ENCODE measurements at regions not wholly inside any gene's neighbourhood (a gene's known extent, or its start where the extent isn't known, plus 50 kb on each side); places are given as distances from the start of the nearest gene placed in this dataset.

GRCh38 chr7:12085516-12085915 lies 125.6 kb upstream of the TMEM106B start:
- DNase-seq: no peak

- no peak for DNase-seq
Observed at GRCh38 chr7:12089951-12090756, 120.9 kb upstream of the TMEM106B start.

DNA sequence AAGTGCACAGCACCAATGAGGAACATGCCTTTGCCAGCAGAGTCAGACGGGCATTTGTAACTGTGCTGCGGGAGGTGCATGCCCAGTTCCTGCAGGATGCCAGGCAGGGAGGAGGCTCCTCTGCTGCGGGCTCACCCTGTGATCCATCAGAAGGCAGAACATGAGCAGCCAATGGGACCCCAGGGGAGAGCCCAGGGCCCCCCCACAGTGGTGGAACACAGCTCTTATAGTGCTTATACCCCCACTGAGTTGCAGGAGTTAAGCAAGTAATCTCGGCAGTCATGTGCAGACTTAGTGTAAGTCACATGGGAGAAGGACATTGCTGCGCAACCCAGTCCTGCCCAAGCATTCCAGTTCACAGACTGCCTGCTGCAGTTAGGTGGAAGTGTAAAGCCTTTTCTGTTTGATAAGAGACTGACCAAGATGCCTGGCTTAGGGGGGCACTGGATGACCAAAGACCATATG lies 120.3 kb upstream of the TMEM106B start:
- no peak for DNase-seq

DNA sequence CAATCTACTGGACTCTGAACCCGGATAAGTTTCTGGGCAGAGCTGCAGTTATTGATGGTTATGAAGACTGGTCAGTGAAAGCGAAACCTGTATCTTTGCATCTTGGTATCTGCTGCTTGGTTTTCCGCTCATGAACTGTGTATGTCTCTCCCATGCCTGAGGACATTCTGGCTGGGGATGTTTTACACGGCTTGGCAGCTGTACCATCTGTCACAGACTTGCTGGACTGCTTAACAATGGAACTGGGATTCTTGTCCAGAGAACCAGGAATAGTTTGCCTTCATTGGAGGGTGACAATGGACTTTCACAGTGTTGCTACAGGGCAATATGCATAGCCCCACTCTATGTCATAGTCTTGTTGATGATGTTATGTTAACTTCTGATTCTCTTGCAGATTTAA lies 119.9 kb upstream of the TMEM106B start:
- no peak for DNase-seq

GRCh38 chr7:12092499-12093130 lies 118.5 kb upstream of the TMEM106B start:
- DNase-seq: no peak

DNA sequence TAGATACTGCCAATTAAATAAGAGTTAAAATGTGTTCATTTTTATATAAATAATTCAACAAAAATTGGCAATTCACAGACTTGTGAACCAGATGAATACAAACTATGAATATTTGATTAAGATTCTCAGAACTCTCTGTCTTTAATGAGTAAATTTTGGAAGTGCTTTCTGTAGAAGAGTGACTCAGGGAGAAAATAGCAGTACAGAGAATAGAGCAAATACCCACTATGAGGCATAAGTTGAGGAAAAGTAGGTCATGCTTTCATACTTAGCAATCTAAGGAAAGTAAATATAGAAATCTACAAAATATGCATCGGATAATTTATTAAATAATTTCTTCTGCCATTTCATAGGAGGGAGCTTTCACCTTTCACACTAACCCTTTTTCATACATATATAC lies 117.7 kb upstream of the TMEM106B start:
- no peak for DNase-seq

DNA sequence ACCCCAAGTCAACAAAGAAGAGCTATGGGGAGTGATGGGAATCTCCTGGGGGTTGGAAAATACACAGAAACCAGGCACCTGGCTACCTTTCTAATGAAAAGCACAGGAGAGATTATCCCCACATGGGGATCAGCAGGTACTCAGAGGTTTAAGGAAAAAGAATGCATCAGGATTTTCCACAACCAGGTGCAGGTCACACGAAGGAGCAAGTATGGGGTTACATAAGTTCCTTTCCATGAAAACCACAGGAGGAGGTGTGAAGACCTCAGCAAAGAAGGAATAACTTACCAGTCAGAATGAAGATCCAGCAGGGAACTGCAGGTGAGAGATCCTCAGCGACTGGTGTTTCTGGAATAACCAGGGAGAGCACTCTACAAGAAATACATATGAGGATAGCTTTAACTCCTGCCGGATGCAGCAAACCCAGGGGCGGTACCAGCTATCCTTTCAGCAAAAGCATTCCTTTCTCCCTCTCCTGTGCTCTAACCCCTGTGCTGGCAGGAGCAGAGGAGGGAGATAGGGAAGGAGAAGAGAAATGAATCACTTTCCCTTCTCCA lies 116.7 kb upstream of the TMEM106B start:
- no peak for DNase-seq

GRCh38 chr7:12102126-12102525 lies 109.0 kb upstream of the TMEM106B start:
- DNase-seq: no peak

DNA sequence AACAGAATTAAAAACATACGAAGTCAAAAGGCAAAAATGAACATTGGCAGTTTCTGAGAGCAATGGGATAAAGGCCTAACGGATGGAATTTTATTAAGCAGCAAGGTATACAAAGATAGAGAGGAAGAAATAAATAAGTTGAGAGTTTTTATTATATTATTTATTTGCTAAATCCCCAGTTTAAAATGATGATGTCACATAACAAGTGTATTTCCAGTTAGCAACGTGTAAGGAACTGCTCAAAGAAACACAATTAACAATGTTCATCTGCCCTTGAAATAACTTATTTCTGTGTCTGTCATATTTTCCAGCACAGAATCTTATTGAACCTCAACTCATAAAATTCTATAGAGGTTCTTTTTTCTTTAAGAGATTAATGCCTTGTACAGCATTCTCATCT lies 108.6 kb upstream of the TMEM106B start:
- DNase-seq: no peak

DNA sequence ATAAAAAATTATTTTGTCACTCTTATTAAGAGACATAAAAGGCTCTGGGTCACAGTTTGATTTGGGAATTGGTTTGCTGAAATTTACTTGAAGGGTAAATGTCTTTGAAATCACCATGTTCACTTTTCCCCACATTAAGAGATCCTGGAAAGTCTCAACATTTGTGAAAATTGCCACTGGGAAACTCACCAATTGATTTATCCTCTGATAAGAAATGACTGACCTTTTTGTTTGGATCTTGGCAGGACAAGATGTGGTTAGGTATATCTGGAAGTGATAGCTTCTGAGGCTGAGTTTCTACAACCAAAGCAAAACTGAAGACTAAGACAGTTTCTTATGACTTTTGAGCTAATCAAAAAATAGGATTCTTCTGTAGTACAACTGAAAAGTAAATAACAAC lies 107.1 kb upstream of the TMEM106B start:
- no peak for DNase-seq

DNA sequence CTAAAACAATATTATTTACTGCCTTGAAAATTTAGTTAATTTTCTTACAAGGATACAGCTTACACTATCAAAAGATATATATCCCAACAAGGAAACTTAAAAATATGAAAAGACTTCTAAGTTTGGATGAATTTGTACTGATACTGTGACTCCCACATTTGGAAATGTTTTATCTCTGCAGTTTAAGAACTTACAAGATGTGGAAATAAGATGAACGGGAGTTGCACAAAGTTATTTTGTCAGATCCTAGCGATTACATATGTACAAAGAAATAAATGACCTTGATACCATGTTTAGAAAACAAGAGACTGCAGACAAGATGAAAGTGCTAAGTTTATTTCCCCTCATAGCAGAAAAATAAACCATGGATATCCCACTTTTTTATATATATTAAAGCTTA lies 103.7 kb upstream of the TMEM106B start:
- no peak for DNase-seq

DNA sequence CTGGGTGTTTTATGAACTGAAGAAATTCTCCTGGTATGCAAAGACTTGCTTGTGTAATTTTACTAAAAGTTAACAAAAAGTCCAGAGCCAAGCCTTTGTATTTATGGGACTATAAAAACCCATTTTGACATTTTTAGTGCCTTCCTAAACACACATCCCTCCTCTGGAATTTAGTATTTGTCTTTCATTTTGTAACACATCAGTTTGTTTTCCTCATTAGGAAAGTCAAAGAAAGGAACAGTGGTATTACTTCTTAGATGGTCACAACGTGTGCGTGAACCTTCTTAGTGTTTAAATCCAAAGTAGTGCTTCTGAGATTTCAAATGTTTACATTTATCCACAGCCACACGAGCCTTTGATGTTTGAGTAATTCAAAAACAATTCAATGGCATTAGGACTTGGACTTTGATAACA lies 103.2 kb upstream of the TMEM106B start:
- no peak for DNase-seq

DNA sequence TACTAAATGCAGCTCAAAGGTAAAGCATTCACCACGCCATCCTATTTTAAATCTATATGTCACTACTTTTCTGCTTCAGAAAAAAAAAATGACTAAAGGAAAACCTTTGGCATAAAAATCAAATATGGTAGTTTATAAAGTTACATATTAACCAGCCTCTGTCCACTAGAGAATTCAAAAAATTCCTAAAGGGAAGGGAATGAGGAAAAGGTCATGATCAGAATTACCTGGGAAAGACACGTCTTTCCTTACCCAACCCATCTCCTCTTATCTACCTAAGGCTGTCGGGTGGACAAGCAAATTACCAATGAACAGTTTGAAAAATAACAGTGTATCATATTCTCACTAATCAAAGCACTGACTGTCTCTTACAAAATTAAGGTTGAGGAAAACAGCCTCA lies 100.7 kb upstream of the TMEM106B start:
- DNase-seq: no peak

GRCh38 chr7:12111422-12112405 lies 99.4 kb upstream of the TMEM106B start:
- peak in 2 of 5 donors; percentile 2 to 11 for DNase-seq

DNA sequence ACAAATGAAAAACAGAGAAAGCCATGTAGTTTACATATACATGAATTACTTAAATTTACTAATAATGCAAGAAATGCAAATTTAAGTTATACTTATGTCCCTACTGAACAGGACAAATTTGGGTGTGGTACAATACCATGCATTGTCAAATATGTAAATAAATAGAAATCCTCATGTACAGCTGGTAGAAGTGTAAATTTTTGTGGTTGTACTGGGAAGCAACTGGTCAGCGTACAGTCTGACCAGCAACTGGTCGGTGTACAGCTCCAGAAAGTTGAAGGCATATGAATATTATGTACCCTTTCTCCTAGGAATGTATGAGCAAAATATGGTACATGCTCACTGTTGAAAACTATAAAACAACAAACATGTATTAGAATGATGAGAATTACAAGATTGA lies 93.9 kb upstream of the TMEM106B start:
- no peak for DNase-seq

- DNase-seq: no peak
Observed at GRCh38 chr7:12119620-12120303, 91.3 kb upstream of the TMEM106B start.

- no peak for DNase-seq
Observed at GRCh38 chr7:12120632-12121031, 90.5 kb upstream of the TMEM106B start.

GRCh38 chr7:12123172-12123571 lies 87.9 kb upstream of the TMEM106B start:
- no peak for DNase-seq

DNA sequence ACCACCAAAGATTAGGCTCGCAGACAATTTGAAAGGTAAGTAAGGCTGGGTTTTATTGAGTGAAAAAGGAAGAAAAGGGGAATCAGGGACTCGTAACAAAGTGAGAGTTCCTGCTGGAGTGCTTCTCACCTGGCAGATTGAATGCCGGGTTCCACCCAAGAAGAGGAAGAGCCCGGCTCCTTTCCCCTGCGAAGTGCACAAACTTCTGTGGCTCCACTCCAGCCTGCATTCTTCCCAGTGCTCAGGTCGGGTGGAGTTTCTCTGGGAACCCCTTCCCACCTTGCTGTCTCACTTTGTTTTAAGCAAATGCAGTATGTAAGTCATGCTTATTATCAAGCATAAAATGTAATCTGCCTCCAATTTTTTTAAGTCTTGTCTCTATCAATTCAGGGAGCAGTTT lies 87.1 kb upstream of the TMEM106B start:
- DNase-seq: no peak

- DNase-seq: no peak
Observed at GRCh38 chr7:12127455-12127854, 83.6 kb upstream of the TMEM106B start.

- no peak for DNase-seq
Observed at GRCh38 chr7:12130609-12131008, 80.5 kb upstream of the TMEM106B start.

DNA sequence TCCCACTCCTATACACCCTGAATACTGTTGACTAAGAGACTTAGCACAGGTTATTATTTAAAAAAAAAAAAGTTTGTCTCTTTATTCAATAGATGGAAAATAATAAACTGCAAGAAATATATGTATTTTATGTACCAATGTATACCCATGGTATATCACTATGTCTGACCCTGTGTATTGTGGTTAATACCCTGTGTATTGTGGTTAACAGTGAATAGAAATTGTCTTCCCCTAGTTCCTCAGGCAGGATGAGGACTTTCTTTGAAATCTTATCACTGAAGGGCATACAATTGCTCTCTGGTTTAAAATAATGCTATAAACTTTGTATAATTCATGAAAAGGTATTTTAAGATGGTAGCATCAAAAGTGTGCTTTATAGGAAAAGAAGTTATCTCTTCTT lies 80.0 kb upstream of the TMEM106B start:
- no peak for DNase-seq
